HG02938 (cell line): ENCODE measurements at regions not wholly inside any gene's neighbourhood (a gene's known extent, or its start where the extent isn't known, plus 50 kb on each side); places are given as distances from the start of the nearest gene placed in this dataset.
"Not testable (repeated sequence)": the region's sequence is repeated elsewhere in the genome, so short reads cannot be mapped to it uniquely, and the experiment has no call there.

Experiments used
- ATAC-seq: cut with Tn5 transposase; IDR thresholded peaks from one replicate; pipeline ENCODE4 v1.9.1; 2021; ENCODE audit warnings: mild to moderate bottlenecking, moderate library complexity; ENCODE audit not compliant: unreplicated experiment

GRCh38 chr15:88965097-88965496 is 51.9 kb upstream of the MFGE8 start:
- ATAC-seq: not testable (repeated sequence)

DNA sequence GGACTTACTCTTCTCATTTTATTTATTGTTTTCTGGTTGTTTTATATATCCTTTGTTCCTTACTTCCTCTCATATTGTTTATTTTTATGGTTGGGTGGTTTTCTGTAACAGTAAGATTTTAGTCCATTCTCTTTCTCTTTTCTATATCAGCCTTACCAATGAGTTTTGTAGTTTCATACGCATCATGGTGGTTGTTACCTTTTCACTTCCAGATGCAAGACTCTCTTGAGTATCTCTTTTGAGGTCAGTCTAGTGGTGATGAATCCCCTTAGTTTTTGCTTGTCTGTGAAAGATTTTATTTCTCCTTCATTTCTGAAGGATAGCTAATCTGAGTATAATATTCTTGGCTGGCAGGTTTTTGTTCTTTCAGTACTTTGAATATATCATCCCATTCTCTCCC is 57.1 kb upstream of the MFGE8 start:
- ATAC-seq: no peak

GRCh38 chr15:88974392-88974791 is 61.2 kb upstream of the MFGE8 start:
- ATAC-seq: no peak

DNA sequence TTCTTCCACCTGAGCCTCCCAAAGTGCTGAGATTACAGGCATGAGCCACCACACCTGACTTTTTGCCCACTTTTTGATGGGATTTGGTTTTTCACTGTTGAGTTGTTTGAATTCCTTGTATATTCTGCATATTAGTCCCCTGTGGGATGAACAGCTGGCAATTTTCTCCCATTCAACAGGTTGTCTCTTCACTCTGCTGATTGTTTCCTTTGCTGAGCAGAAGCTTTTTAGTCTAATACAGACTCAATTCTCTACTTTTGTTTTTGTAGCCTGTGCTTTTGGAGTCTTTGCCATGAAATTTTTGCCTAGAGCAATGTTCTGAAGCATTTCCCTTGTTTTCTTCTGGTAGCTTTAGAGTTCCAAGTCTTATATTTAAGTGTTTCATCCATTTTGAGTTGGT is 62.7 kb upstream of the MFGE8 start:
- no peak for ATAC-seq

GRCh38 chr15:88976656-88977055 is 63.5 kb upstream of the MFGE8 start:
- ATAC-seq: no peak

GRCh38 chr15:88979674-88980073 is 66.5 kb upstream of the MFGE8 start:
- ATAC-seq: no peak

- ATAC-seq: no peak
Measured at GRCh38 chr15:88980498-88980897, 67.3 kb upstream of the MFGE8 start.

DNA sequence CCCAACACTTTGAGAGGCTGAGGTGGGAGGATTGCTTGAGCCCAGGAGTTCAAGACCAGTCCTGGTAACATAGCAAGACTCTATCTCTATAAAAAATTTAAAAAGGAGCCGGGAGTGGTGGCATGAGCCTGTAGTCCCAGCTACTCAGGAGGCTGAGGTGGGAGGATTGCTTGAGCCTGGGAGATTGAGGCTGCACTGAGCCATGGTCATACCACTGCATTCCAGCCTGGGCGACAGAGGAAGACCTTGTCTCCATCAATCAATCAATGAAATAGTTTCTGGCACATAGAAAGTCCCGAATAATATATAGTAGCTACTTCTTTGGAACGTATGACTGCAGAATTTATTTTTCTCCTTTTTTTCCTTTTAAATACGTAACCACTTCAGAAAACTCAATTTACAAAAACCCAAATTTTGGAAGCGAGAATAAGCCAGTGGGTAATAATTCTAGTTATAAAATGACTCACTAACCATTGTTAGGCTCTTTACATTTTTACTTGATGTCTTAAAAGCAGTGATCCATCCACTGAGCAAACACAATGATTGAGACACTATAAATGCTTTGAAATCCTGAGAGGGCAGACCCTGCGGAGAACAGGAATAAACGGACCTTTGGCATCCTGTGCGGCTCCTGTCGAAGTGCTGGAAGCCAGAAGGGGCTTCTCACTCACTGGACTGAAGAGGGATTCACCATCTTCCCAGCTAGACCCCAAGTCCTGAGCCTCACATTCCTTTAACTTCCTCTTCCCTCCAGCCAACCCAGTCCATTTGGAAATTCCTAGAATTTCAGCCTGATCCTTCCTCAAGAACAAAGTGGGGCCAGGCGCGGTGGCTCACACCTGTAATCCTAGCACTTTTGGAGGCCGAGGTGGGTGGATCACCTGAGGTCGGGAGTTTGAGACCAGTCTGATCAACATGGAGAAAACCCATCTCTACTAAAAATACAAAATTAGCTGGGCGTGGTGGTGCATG is 68.4 kb upstream of the MFGE8 start:
- ATAC-seq: no peak

- ATAC-seq: peak; percentile 98
Measured at GRCh38 chr15:88982304-88982945, 69.2 kb upstream of the MFGE8 start.

DNA sequence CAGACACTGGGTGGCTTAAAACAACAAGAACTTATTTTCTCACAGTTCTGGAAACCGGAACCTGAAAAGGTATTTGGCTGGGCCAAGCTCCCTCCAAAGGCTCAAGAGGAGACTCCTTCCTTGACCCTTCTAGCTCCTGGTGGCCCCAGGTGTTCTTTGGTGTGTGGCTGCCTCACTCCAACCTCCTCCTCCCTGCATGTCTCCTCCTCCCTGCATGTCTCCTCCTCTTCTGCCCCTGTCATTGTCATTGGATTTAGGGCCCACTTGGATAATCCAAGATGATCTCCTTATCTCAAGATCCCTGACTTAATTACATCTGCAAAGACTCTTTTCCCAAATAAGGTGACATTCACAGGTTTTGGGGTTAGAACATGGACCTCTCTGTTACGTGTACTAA is 69.8 kb upstream of the MFGE8 start:
- ATAC-seq: no peak

DNA sequence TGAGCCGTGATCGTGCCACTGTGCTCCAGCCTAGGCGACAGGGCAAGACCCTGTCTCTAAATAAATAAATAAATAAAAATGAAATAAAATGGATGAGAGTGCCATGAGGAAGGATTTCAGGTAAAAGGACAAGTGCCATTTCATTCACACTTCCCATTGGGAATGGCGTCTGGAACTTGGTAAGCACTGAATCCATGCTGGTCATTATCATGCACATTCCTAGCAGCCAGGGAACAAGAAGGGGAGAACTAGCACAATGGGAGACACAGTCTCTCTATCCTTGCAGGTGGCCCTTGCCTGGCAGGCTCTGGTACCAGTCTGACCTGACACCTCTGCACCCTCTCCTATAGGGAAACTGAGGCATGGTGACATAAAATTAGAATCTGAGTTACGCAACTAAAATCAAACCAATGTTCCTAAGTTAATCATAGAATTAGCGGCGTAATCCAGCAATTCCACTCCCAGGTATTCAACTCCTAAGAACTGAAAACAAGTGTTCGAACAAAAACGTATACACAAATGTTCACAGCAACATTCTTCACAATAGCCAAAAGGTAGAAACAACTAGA is 70.8 kb upstream of the MFGE8 start:
- ATAC-seq: no peak

DNA sequence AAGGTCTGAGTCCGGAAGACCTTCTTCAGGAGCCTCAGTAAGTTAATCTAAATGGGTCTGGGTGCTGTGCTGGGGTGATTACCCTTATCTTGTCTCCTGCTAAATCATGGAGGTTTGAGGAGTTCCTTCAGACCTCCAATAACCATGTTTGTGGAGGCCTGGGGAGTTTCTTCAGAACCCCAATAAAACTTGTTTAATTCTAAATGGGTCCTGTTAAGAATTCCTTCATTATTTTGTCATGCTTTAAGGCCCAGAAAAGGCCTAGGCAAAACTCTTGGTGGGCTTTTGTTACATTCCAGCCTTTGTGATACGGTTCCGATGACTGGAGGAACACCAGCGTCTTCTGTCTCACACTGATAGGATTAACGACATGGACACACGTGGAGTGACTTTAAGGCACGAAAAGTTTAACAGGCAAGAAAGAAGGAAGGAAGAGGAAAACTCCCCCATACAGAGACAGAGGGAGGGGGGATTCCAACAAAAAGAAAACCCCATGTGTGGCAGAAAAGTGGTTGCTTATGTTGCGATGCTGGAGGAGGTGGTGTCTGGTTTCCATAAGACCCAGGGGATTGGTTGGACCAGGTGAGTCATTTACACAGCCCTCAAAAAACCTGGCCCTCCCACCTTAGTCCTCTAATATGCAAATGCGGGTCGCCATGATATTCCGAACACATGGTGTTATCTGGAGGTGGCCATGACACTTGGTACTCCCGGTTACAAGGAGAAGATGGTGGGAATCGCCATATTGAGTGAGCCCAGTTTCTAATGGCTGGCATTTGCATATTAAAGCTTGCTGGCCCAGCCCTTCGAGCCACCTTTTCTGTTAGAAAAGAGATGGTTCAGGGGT is 72.6 kb upstream of the MFGE8 start:
- ATAC-seq: no peak

- ATAC-seq: no peak
Measured at GRCh38 chr15:88986949-88987590, 73.9 kb upstream of the MFGE8 start.

- ATAC-seq: no peak
Measured at GRCh38 chr15:88987591-88987933, 74.4 kb upstream of the MFGE8 start.

DNA sequence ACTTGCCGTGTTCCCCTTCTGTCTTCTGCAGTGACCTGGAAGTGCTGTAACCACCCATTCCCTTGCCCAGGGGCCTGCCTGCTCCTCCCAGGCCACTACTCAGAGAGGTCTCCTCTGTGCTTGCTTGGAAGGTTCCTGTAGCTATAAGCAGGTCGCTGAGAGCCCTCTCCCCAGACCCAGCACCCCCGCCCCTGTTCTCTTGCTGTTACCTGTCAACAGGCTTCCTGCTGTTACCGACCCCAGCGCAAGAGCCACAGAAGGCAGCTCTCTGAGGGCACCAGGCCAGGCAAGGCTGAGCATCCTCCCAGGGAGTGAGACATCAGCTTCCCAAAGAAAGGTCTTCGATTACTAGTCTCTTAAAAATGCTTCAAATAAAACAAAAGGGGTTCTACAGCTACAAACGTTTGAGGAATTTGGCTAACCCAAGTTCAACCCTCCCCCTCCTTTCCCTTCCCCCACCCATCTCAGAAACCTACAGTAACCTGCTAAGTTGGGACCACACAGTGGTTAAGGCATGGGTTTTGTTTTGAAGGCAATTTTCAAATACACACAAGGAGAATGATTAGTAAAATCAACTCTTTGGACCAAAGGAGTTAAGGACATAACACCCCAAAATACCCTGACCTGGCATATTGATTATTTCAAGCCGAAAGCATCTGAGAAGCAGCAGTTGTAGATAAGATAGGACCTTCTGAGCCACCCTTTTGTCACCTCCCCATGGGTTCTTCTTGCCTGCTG is 74.9 kb upstream of the MFGE8 start:
- no peak for ATAC-seq

GRCh38 chr15:88989578-88989977 is 76.4 kb upstream of the MFGE8 start:
- ATAC-seq: no peak

GRCh38 chr15:88990185-88990679 is 77.1 kb upstream of the MFGE8 start:
- no peak for ATAC-seq

DNA sequence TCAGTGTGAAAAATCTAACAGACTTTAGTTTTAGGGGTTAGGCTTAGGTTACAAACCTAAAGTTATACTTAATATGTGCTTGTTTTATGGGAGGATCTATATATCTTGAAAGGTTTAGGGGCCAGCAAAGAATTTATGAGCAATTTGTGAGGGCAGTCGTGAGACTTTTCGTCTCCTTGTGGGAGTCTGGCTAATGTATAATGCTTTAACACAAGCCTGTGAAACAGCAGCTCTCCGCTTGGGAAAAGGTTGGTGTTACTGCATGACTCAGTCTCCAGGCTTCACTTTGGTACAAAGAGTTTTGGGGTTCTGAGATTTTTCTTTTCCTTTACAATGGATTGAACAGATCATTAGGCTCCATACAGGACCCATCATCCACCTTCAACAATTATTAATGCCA is 79.0 kb upstream of the MFGE8 start:
- ATAC-seq: no peak

- ATAC-seq: no peak
Measured at GRCh38 chr15:88992912-88993376, 79.8 kb upstream of the MFGE8 start.

DNA sequence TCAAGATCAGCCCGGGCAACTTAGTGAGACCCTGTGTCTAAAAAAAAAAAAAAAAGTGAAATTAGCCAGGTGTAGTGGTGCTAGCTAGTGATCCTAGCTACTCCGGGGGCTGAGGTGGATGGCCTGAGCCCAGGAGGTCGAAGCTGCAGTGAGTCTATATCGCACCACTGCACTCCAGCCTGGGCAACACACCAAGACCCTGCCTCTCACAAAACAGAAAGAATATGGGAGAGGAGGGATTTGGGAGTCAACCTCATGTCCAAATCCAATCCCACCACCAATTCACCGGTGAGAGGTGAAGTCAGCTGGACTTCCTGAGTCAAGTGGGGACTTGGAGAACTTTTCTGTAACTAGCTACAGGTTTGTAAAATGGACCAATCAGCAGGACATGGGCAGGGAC is 80.5 kb upstream of the MFGE8 start:
- ATAC-seq: no peak
